Activated CD8-positive, alpha-beta memory T cell treated with anti-CD3 and anti-CD28 coated beads for 36 hours (primary cell): ENCODE measurements at regions not wholly inside any gene's neighbourhood (a gene's known extent, or its start where the extent isn't known, plus 50 kb on each side); places are given as distances from the start of the nearest gene placed in this dataset.
"Not testable (repeated sequence)": the region's sequence is repeated elsewhere in the genome, so short reads cannot be mapped to it uniquely, and the experiment has no call there.

Source experiments
- CTCF ChIA-PET: fragments of 350-600 bp; sonication (Branson Sonifier 250); formaldehyde crosslinking; loops from one replicate; lab custom pipeline; 2021; ENCODE audit warnings: antibody characterized with exemption; lab: Charles Lee
- POLR2A ChIA-PET: fragments of 350-600 bp; sonication (Branson Sonifier 250); formaldehyde crosslinking; loops from one replicate; lab custom pipeline; 2021; ENCODE audit warnings: antibody characterized with exemption; lab: Charles Lee

DNA sequence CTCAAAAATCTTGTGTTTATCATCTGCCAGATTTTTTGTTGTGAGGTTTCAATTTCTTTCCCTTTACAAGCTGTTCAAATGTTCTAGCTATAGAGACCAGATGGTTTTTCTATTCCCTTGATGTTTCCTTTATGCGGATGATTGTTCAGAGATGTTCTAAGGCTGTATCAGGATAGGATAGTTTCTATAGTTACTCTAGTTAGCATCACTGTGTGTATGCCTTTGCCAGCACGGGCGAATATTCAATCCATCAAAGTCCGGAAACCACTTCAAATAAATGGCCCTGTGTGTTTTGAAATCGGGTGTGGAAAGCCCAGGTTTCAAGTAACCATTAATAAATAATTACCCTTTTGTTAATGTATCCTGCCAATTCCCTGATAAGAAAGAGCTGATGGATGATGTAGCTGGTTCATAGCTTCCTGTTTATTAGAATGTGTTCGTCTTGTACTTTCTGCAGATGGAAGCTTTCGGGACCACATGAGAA is 149.8 kb upstream of the PRKCQ start:
- ChIA-PET CTCF (no interaction called here), POLR2A (no interaction called here)

DNA sequence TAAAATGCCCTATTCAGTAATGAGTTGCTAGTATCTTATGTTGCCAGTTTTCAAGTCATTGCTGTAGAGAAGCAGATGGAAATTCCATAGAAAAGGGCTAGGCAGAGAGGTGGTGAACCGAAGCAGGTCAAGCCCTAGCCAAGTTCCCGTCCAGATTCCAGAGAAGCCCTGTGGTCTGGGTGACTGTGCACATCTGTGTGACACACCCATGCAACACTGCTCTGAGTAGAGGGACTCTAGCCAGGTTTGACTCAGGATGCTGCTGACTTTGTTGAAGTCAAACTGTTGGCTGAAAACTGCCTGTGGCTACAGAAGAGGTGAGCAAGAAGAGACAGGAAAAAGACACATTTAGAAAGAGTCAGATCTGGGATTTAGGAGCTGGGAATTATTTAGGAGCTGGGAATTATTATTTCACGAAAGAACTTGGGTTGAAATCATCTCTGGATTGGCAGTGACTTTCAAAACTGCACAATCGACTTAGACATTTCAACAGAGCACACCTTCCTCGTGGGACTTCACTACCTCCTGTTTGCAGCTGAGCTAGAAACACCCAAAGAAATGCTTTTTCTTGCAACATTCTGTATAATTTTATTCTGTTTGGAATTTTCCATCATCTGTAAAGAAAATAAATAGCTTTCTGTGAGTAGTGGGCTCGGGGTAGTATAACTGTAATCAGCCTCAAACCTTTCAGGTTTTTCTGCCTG is 149.1 kb upstream of the PRKCQ start:
- ChIA-PET CTCF (no interaction called here), POLR2A (no interaction called here)

DNA sequence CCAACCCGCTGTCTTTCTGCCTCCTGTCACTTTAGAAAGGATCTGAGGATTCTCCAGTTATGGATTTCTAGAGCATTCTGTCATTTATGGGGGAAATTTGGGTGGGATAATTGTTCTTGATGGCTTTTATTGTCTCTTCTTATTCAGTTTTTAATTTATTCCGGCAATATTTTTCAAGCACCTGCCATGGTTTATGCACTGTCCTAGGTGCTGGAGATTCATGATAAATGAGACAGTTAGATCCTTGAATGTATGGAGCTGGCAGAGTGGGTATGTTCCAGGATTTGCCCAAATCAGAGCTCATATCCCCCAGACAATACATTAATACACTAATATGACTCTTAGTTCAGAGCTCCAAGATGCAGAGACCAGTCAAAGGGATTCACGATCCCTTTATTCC is 146.8 kb upstream of the PRKCQ start:
- ChIA-PET CTCF (no interaction called here), POLR2A (no interaction called here)

DNA sequence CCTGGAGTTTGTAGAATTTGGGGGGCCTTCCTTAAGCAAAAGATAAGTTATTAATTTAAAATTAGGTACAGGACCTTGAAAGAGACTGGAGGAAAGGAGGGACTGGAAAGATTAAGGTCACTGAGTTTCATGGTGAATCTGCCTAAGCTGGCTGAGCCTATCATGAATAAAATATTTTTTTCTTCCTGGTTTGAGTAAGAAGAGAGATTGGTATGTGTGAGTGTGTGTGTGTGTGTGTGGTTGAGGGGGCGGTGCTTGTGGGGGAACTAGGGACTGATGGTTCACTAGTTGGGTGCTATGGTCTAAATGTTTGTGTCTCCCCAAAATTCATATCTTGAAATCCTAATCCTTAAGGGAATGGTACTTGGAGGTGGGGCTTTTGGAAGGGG is 142.5 kb upstream of the PRKCQ start:
- POLR2A ChIA-PET = no interaction called here
- CTCF ChIA-PET = no interaction called here

DNA sequence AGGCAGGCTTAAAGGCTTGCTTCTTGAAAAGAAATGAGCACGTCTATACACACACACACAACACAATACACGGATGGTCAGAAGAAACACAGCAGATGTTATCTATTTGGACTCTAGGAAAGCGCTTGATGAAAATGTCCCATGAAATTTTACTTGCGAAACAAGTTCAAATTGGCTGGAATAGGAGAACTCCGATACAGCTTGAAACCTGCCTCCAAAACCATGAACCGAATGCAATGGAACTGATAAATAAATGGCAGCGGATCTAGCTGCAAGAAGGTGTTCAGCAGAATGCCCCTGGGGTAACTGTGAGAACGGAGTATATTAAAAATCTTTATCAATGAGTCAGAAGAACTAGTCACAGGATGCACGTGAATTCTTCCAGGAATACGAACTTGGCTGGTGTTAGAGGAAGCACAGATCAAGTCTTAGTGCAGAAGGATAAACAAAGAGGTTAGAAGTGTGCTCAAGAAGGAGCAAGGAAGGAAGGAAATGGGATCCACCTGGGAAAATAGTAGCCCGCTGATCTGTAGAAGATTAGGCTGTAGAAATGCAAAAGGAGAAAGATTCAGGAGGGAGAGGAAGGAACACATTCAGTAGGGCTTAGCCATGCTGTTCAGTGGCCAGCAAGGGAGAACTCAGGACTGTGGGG is 142.0 kb upstream of the PRKCQ start:
- POLR2A ChIA-PET = no interaction called here
- CTCF ChIA-PET = no interaction called here

DNA sequence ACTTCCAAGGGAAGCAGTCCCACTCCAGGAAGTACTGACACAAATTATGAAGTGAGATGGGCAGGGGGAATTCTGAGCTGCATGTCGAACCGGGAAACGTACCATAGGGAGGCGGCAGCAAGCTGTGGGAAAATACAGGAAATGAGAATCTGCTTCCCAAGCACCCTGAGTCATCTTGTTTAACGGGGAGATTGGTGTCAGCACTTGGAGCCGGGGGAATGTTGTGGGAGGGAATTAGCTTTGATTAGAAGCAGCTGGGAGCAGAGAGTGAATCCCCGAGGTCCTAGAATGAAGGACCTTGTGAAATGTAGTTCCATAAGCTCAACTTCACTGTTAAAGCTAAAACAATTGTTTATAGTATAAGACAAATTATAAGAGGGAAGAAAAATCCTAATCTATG is 141.4 kb upstream of the PRKCQ start:
- POLR2A ChIA-PET = no interaction called here
- CTCF ChIA-PET = no interaction called here

DNA sequence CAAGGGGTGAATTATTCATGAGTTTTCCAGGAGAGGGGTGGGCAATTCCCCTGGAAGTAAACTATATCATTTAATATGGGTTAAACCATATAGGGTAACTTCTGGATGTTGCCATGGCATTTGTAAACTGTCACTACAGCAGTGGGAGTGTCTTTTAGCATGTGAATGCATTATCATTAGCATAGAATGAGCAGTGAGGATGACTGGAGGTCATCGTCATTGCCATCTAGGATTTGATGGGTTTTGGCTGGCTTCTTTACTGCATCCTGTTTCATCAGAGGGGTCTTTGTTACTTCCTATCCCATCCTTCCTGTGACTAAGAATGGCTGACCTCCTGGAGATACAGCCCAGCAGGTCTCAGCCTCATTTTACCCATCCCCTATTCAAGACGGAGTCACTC is 139.5 kb upstream of the PRKCQ start:
- CTCF ChIA-PET = interaction anchor here (0.7 kb wide), 1 partner anchor 302 kb away, joined by 3 read pairs; no protein-coding TSS in a partner anchor
- POLR2A ChIA-PET = no interaction called here

DNA sequence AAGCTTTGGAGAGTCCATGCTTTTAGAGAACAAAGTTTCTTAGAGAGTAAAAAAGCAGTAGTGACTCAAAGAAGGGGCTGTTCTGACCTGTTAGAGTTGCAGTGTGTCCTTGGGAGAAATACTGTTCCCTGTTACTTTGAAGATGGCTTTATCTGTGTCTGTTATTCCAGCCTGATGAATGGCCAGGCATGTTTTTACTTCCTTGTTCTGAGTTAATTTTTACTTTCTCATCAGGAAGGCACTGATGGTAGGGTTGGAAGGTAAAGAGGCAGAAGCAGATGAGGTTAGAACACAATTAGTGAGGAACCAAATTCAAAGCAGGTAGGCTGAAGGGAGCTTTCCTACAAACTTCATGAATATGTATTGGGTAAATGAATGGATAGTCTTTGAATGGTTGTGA is 138.5 kb upstream of the PRKCQ start:
- CTCF ChIA-PET = no interaction called here
- POLR2A ChIA-PET = no interaction called here

DNA sequence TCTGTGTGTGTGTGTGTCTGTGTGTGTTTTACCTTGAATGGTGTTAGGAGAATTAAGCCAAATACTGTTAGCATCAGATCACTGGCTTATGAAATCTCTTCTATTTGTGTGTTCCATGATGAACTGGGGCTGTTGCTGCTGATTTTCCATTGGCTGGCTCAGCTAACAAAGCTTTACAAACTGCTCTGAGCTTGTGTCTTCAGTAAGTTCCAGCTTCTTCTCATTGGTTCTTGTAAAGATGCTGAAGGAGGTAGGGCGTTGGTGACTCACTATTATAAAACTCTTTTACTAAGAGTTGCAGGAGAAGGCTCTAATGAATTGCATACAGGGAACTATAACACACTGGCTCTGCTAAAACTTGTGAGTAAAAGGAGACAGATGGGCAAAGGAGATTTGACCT is 136.4 kb upstream of the PRKCQ start:
- ChIA-PET CTCF (no interaction called here), POLR2A (no interaction called here)

DNA sequence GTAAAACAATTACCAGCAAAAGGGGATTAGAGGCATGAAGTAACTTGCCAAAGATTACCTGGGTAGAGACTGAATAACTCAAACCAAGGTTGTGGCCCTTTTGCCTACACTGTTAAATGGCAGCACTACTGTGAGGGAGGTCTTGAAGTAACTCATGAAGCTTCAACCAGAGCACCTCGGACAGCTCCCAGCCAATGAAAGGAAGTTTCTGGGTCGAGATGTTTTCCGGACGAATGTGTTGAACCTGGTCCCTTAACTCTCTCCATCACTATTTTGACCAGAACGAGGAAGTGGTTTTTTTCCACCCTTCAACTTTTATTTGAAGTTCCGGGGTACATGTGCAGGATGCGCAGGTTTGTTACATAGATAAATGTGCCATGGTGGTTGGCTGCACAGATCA is 133.6 kb upstream of the PRKCQ start:
- POLR2A ChIA-PET = no interaction called here
- CTCF ChIA-PET = no interaction called here

DNA sequence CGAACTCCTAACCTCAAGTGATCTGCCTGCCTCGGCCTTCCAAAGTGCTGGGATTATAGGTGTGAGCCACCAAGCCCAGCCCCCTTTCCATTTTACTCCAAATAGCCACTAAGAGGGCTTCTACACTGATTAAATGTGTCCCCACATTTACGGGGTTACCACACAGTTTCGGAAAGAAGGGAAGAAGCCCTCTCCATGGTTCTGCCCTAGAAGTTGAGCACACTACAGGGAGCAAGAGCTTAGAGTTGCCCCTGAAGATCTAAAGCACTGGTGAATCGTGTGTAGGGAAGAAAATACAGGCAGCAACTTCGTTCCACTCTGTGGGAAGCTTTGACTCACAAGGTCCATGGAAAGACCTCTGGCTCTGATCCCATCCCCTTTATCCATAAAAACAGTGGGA is 133.0 kb upstream of the PRKCQ start:
- CTCF ChIA-PET = no interaction called here
- POLR2A ChIA-PET = no interaction called here

DNA sequence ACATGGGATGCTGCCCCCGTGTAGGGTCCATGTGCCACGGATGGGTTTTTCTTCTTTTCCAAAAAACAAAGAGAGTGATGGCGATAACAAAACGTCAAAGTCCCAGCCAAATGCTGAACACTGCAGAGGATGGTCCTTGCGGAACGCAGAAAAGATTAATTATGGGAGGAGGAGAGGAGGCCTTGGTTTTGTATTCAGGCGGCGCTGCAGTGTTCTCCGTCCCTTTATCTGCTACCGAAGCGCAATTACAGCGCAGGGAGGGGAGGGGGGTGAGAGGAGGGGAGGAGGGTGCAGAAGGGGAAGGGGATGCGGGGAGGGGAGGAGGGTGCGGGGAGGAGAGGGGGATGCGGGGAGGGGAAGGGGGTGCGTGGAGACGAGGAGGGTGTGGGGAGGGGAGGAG is 131.8 kb upstream of the PRKCQ start:
- ChIA-PET CTCF (no interaction called here), POLR2A (no interaction called here)

DNA sequence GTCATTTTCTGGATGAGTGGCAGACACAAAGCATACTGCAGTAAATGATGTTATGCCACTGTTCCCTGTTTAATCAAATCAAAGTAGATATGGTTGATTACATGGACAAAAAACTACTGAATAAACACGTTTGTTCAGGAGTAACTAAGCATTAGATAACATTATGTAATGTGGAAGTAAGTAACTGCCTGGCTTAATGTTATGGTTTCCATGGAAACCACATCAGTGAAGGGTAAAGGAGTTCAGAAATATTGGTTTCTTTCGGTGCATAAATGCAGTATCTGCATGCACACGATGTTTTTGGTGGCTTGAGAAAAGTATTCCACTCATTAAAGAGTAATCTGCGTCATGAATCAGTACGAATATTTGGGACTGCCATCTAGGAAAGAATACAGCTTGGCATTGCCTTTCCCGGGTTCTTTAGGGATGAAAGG is 131.3 kb upstream of the PRKCQ start:
- ChIA-PET CTCF (no interaction called here), POLR2A (no interaction called here)

DNA sequence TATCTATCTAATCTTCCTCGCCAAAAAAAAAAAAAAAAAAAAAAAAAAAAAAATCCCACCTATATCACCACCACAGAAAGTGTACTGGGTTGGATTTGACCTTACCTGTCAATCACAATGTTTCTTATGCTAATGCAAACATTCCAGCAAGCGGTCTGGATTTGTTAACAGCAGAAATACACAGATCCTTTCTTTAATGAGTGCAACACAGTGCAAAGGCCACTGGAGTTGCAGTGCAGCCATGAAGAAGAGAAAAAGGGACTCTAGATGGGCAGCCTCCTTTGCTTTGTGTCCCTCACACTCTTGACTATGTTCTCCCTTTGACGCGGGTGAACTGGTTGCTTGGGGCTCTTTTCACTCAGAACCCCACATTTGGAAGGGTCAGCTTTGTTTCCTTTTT is 127.3 kb upstream of the PRKCQ start:
- POLR2A ChIA-PET = no interaction called here
- CTCF ChIA-PET = no interaction called here

DNA sequence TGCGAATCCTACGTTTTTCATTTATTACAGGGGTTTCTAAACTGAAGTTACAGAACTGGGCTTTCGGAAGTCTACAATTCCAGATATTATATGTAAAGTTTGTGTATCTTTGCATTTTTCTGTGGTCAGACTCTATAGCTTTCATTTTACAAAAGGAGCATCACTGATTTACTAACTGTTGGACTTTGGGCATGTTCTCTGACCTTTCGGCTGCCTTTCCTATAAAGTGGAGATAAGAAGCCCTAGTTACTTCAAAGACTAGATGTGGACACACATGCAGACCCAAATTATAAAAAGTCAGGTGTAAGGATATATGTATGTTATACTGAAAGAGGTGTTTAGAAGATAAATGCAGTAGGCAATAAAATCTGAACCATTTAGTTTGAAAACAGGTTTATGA is 126.6 kb upstream of the PRKCQ start:
- ChIA-PET CTCF (no interaction called here), POLR2A (no interaction called here)

DNA sequence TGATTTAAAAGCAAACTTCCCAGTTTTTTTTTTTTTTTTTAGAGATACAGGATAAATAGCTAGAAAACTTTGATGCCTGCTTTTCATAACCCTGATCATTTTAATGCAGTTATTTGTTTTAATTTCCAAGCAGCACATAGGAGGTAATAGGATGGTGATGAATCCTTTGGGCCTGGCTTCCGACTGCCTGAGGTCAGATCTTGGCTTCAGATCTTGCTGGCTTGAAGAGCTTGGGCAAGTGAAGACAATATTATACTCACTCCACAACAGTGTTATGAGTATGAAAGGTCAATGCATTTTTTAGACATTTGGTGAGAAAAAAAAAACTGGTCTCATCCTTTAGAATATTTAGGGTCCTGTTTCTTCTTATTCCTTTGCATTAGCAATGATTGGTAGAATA is 124.8 kb upstream of the PRKCQ start:
- CTCF ChIA-PET = no interaction called here
- POLR2A ChIA-PET = no interaction called here

DNA sequence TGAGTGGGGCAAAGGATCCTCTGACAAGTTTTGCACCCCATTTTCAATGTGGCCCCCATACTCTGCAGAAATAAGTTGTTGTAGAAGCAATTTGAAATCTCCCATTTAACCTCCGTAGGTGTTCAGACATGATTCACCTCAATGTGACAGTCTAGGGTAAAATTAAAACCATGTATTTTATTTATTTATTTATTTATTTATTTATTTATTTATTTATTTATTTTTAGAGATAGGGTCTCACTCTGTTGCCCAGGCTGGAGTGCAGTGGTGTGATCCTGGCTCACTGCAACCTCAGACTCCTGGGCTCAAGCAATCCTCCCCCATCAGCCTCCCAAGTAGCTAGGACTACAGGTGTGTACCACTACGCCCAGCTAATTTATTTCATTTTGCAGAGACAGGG is 122.8 kb upstream of the PRKCQ start:
- POLR2A ChIA-PET, CTCF ChIA-PET: not testable (repeated sequence)

DNA sequence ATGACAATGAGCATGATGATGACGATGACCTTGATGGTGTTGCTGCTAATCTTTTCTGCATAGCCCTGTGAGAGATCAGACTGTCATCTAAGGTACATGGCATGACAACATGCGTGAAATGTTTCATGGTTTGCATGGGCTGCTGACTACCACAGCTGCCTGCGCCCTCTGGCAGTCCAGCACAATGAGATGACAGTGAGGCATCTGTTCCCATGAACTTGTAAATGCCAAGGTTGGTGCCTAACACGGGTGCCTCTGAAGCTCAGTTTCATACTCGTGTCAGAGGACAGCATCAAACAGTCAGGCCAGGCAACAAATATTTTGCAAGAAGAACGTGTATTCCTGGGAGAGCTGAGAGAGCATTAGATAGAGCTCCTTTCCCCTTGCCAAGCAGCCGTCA is 122.0 kb upstream of the PRKCQ start:
- POLR2A ChIA-PET = no interaction called here
- CTCF ChIA-PET = interaction anchor here (0.6 kb wide), 1 partner anchor 121 kb away, joined by 3 read pairs; no protein-coding TSS in a partner anchor

DNA sequence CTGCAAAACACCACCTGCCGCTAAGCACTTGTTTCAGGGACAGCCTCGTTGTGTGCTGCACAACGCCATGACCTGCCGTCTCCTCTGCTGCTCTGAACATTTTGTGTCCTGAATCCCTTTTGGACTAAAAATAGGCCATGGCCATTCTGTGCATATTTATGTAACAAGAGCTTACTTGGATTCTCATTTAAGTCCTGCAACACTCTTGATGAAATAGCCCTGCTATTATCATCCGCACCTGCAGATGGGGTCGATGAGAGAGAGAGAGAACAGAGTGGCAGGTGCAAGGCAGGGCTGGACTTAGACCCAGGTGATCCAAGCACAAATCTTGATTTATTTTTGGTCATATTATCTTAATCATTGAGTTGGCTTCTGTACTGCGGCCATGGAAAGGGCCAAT is 121.2 kb upstream of the PRKCQ start:
- ChIA-PET CTCF (interaction anchor here (0.6 kb wide), 1 partner anchor 122 kb away, joined by 3 read pairs; no protein-coding TSS in a partner anchor), POLR2A (no interaction called here)

DNA sequence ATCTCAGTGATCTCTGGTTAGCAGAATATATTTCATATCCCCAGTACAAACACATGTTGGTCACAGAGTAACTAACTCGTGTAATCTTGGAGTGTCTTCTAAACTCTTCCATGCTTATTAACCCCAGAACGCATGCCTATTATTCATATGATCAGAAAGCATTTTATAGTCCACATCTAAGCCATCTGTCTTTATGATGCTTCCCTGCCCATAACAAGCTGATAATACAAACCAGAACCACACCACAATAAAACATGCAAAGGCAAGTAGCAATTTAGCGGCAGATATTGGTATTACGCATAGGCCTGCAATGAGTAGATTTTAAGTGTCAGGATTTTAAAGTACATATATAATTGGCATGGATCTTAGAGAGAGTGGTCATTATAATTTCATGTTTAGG is 120.0 kb upstream of the PRKCQ start:
- CTCF ChIA-PET = no interaction called here

DNA sequence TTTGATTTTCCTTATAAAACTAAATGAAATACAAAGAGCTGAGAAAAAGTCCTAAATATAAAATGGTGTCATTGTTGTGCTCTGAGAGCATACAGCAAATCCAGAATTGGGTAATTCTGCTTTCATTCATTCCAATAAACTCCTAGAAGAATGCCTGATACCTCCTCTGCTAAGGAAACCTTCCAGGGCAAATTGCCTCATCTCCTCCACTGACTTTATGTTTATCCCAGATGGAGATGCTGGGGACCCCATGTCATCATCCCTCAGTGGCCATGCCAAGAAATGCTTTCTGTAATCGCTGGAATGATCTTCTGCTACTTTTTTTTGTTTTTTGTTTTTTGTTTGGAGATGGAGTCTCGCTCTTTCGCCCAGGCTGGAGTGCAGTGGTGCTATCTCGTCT is 119.3 kb upstream of the PRKCQ start:
- CTCF ChIA-PET = no interaction called here
- POLR2A ChIA-PET = no interaction called here

More for the DNA sequence above, 120.0 kb upstream of the PRKCQ start:
- POLR2A ChIA-PET = no interaction called here
